K562 (cell line): ENCODE measurements at regions not wholly inside any gene's neighbourhood (a gene's known extent, or its start where the extent isn't known, plus 50 kb on each side); places are given as distances from the start of the nearest gene placed in this dataset.

Experiments used
- ATAC-seq: fragments of 200-7000 bp; cut with Tn5 transposase; 3 replicates; pipeline ENCODE4 v1.9.1; 2020; ENCODE audit warnings: moderate library complexity
- BruUV-seq: library from RNA; stranded (reverse); fragments of 400-500 nt; replicated peaks from 2 replicates; lab custom pipeline; 2021; lab: Mats Ljungman, UMichigan
- CTCF ChIA-PET: fragments of 300-600 bp; formaldehyde crosslinking; extraction: SDS; loops from one replicate; lab custom pipeline; 2021; ENCODE audit warnings: low intra/inter-chr PET ratio; lab: Yijun Ruan, JAX
- POLR2A ChIA-PET: fragments of 300-600, 350-650 bp; sonication (Branson Sonifier 250); formaldehyde crosslinking; extraction: SDS; loops from one replicate; lab custom pipeline; 2021; ENCODE audit warnings: antibody characterized with exemption, inconsistent platforms; lab: Yijun Ruan, JAX
- DNase-seq, 4 experiments: peaks; one replicate each; pipeline versions ENCODE4 v3.0.0 to v3.0.0-alpha.2; 2011 to 2018; ENCODE audit warnings: low spot score in 3 of 4, mixed read lengths in 3 of 4; ENCODE audit errors: extremely low read depth in 1 of 4
- FAIRE-seq: peaks from 2 replicates; lab custom pipeline; 2011; peaks lifted over from hg19 to GRCh38; lab: Jason Lieb, UNC
- H2AFZ ChIP-seq: 2 replicates; pipeline ENCODE4 v1.6.0; 2011; ENCODE audit warnings: low read depth, low read length, control low read depth, inconsistent platforms
- H3K27ac ChIP-seq: fragments of 200-600 bp; 3 replicates; pipeline ENCODE4 v1.8.0; 2011; ENCODE audit warnings: low read depth, mild to moderate bottlenecking, control low read depth, inconsistent platforms, low read length, moderate library complexity, mixed read lengths; ENCODE audit errors: extremely low read depth
- H3K27me3 ChIP-seq, 2 experiments: fragments of 300-600 bp in 1 of 2; 2 replicates in 1 of 2; 3 replicates in 1 of 2; pipeline versions ENCODE4 v1.6.0 to v1.8.0; 2011; ENCODE audit warnings: inconsistent platforms in 2 of 2, low read length in 2 of 2, mild to moderate bottlenecking in 1 of 2, mixed read lengths in 1 of 2, moderate library complexity in 1 of 2; ENCODE audit not compliant: control insufficient read depth in 2 of 2, insufficient read depth in 2 of 2
- H3K36me3 ChIP-seq: fragments of 300-600 bp; 3 replicates; pipeline ENCODE4 v1.8.0; 2011; ENCODE audit warnings: mild to moderate bottlenecking, low read length, inconsistent platforms; ENCODE audit not compliant: control insufficient read depth, insufficient read depth
- H3K4me1 ChIP-seq, 2 experiments: fragments of 200-600 bp in 1 of 2; replicated peaks in 1 of 2; 2 replicates in 1 of 2; 3 replicates in 1 of 2; pipeline versions ENCODE4 v1.5.1 to v1.8.0; 2011; ENCODE audit warnings: inconsistent platforms in 2 of 2, low read length in 2 of 2, mild to moderate bottlenecking in 1 of 2, mixed read lengths in 1 of 2, moderate library complexity in 1 of 2; ENCODE audit not compliant: control insufficient read depth in 2 of 2, insufficient read depth in 2 of 2
- H3K4me2 ChIP-seq: 2 replicates; pipeline ENCODE4 v1.6.1; 2011; ENCODE audit warnings: low read length, control low read depth, inconsistent platforms, mixed read lengths; ENCODE audit not compliant: insufficient read depth
- H3K4me3 ChIP-seq: fragments of 200-600 bp; sonication (generic), shearing (Covaris generic); 2 replicates; pipeline ENCODE4 v1.5.1; 2016; ENCODE audit warnings: control low read depth, inconsistent platforms
- H3K79me2 ChIP-seq: fragments of 200-600 bp; 3 replicates; pipeline ENCODE4 v1.8.0; 2011; ENCODE audit warnings: low read length, inconsistent platforms; ENCODE audit not compliant: control insufficient read depth, insufficient read depth
- H3K9ac ChIP-seq, 2 experiments: 2 replicates each; pipeline versions ENCODE4 v1.6.0 to v1.6.1; 2011; ENCODE audit warnings: low read depth in 2 of 2, low read length in 2 of 2, control low read depth in 1 of 2, inconsistent platforms in 1 of 2, mild to moderate bottlenecking in 1 of 2, mixed read lengths in 1 of 2; ENCODE audit not compliant: insufficient read depth in 1 of 2
- H3K9me1 ChIP-seq: one replicate; pipeline ENCODE4 v1.6.0; 2011; ENCODE audit warnings: inconsistent platforms, mild to moderate bottlenecking, low read length, moderate library complexity; ENCODE audit not compliant: control insufficient read depth, insufficient read depth
- H3K9me3 ChIP-seq: replicated peaks from 2 replicates; pipeline ENCODE4 v1.5.1; 2011; ENCODE audit warnings: low read depth, low read length, inconsistent platforms; ENCODE audit not compliant: control insufficient read depth, insufficient read depth
- H4K20me1 ChIP-seq: replicated peaks from 2 replicates; pipeline ENCODE4 v1.6.1; 2011; ENCODE audit warnings: low read length, inconsistent platforms, mixed read lengths; ENCODE audit not compliant: control insufficient read depth, insufficient read depth
- GATAD2A ChIP-seq: fragments of 450-650 bp; IDR thresholded peaks from 2 replicates; pipeline ENCODE4 v1.6.1; 2017
- HDGF ChIP-seq: fragments of 450-650 bp; IDR thresholded peaks from 2 replicates; pipeline ENCODE4 v1.6.1; 2016
- NR2C1 ChIP-seq, 2 experiments: fragments of 450-650 bp; IDR thresholded peaks; 2 replicates each; pipeline ENCODE4 v1.6.1; 2017; ENCODE audit warnings: mild to moderate bottlenecking in 2 of 2, antibody characterized with exemption in 1 of 2, inconsistent platforms in 1 of 2, missing compliant biosample characterization in 1 of 2, missing genetic modification characterization in 1 of 2
- PRPF4 ChIP-seq: fragments of 200-400 bp; formaldehyde crosslinking; IDR thresholded peaks from one replicate; pipeline ENCODE4 v1.6.1; 2017; ENCODE audit warnings: low read length, low read depth, mild to moderate bottlenecking; ENCODE audit not compliant: insufficient read depth, poor library complexity, severe bottlenecking
- PURB ChIP-seq: sonication (generic); formaldehyde crosslinking; IDR thresholded peaks from 2 replicates; pipeline ENCODE4 v1.9.0; 2021; ENCODE audit warnings: low read depth, mild to moderate bottlenecking, missing genetic modification reagents
- ZNF511 ChIP-seq: sonication (generic); formaldehyde crosslinking; IDR thresholded peaks from 2 replicates; pipeline ENCODE4 v1.8.0; 2022; ENCODE audit warnings: mild to moderate bottlenecking, missing genetic modification reagents
- WGBS: fragments of 100-300 bp; shearing (Covaris generic); methylation state at CpG from one replicate; pipeline ENCODE4 v1.1.6; 2016; ENCODE audit warnings: low coverage, mixed read lengths; ENCODE audit not compliant: insufficient coverage; ENCODE audit errors: missing lambda C conversion rate; 5-methylcytosine and 5-hydroxymethylcytosine counted together
- in situ Hi-C: fragments of 300-500 bp; cut with MboI; formaldehyde crosslinking; loops from 4 replicates; pipeline ENCODE4 v1.15.0; 2018; ENCODE audit warnings: inconsistent platforms, mixed read lengths
- intact Hi-C: fragments of 100-400 bp; cut with micrococcal nuclease; formaldehyde crosslinking; loops from 2 replicates; pipeline ENCODE4 v1.14.2; 2022
- TF ChIP-seq, protein P1 (sequence below): fragments of 450-650 bp; formaldehyde crosslinking; IDR thresholded peaks from 2 replicates; pipeline ENCODE4 v1.4.0; 2022; ENCODE audit warnings: missing genetic modification characterization

GRCh38 chr13:81139987-81140386 lies 799.1 kb upstream of the SPRY2 start:
- intact Hi-C loops (no loop called here), in situ Hi-C loops (no loop called here)
- 0% methylated on average over 4 of the region's 4 CpGs for WGBS
- H2AFZ ChIP-seq, result no peak overlapping the region
- no TSS peak for BruUV-seq
- ChIA-PET CTCF (no interaction called here), POLR2A (no interaction called here)
- ATAC-seq, result no peak
- H3K9me3 ChIP-seq, result no peaks in the 10 kb centered on the region
- no peaks in the 10 kb centered on the region for H3K9me1 ChIP-seq
- H3K27me3 ChIP-seq, result no peaks in the 10 kb centered on the region
- no peaks in the 10 kb centered on the region for H3K4me1 ChIP-seq
- no peak for FAIRE-seq
- H3K9ac ChIP-seq, result no peak overlapping the region
- H3K4me3 ChIP-seq, result no peak overlapping the region
- no peak overlapping the region for H3K4me2 ChIP-seq
- no peak overlapping the region for H3K27ac ChIP-seq
- TF ChIP-seq, protein P1, sequence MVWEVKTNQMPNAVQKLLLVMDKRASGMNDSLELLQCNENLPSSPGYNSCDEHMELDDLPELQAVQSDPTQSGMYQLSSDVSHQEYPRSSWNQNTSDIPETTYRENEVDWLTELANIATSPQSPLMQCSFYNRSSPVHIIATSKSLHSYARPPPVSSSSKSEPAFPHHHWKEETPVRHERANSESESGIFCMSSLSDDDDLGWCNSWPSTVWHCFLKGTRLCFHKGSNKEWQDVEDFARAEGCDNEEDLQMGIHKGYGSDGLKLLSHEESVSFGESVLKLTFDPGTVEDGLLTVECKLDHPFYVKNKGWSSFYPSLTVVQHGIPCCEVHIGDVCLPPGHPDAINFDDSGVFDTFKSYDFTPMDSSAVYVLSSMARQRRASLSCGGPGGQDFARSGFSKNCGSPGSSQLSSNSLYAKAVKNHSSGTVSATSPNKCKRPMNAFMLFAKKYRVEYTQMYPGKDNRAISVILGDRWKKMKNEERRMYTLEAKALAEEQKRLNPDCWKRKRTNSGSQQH (CRISPR knock-in tag), result no peak
- TF ChIP-seq NR2C1 (IDR thresholded peaks at IDR 0.05) (no peak), NR2C1 (tag; IDR thresholded peaks at IDR 0.05) (no peak), HDGF (no peak), ZNF511 (CRISPR knock-in tag) (no peak), PURB (CRISPR knock-in tag) (no peak), GATAD2A (no peak), PRPF4 (no peak)
- no peak for DNase-seq
- H4K20me1 ChIP-seq, result no peaks in the 10 kb centered on the region
- H3K79me2 ChIP-seq, result no peaks in the 10 kb centered on the region
- H3K36me3 ChIP-seq, result no peaks in the 10 kb centered on the region
